ENCODE measurements at regions not wholly inside any gene's neighbourhood (a gene's known extent, or its start where the extent isn't known, plus 50 kb on each side); places are given as distances from the start of the nearest gene placed in this dataset.

DNA sequence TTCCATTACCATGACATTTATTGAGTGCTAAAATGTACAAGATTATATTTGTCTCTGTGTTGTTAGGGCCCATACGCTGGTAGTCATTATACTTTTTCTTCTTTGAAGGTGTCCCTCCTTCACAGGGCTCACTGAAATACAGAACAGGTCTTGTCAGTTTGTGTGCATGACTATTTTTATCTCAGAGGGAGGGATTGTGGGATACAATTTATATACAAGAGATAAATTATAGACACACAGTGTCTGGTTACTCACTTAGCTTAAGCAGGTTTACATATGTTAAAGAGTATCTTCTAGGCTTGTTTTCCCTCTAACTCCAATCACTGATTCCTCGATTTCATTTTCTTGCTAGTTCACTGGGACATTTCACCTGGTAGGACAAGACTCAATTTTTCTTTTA is 143.3 kb upstream of the GUCY1A1 start:
- Histone ChIP-seq H3K4me1 (peaks cover 0 to 8% of the 10 kb centered on the region in 2 donors), H3K27ac (no peak overlapping the region), H3K9me3 (peaks cover 4 to 6% of the 10 kb centered on the region in 2 donors), H3K4me3 (no peak overlapping the region), H3K36me3 (no peaks in the 10 kb centered on the region), H3K27me3 (no peaks in the 10 kb centered on the region)
- TF ChIP-seq POLR2AphosphoS5 (IDR thresholded peaks at IDR 0.05) (no peak), POLR2A (IDR thresholded peaks at IDR 0.05) (no peak)
- TF ChIP-seq, protein P1, sequence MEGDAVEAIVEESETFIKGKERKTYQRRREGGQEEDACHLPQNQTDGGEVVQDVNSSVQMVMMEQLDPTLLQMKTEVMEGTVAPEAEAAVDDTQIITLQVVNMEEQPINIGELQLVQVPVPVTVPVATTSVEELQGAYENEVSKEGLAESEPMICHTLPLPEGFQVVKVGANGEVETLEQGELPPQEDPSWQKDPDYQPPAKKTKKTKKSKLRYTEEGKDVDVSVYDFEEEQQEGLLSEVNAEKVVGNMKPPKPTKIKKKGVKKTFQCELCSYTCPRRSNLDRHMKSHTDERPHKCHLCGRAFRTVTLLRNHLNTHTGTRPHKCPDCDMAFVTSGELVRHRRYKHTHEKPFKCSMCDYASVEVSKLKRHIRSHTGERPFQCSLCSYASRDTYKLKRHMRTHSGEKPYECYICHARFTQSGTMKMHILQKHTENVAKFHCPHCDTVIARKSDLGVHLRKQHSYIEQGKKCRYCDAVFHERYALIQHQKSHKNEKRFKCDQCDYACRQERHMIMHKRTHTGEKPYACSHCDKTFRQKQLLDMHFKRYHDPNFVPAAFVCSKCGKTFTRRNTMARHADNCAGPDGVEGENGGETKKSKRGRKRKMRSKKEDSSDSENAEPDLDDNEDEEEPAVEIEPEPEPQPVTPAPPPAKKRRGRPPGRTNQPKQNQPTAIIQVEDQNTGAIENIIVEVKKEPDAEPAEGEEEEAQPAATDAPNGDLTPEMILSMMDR (IDR thresholded peaks at IDR 0.05): no peak
- DNase-seq (ENCODE audit: low spot score in 2 of 2): no peak
- intact Hi-C loops (cut with DNase I; ENCODE audit: low total_unique reads): no loop called here

DNA sequence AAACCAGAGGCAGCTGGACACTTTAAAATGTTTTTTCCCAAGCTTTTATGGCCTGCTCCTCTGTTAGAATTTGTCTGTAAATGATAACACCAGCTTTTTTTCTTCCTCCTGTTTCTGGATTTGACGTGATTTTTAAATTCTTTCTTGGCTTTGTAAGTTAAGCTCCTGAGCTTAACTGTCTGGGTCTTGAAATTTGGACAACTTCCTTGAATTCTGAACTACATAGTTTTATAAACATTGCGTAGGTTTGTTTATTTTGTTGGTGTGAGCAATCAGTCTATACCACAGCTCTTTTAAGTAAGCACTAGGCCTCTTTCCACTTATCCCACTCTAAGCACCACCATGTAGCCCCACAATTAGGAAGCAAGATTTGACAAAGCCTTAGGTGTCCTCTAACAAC is 144.4 kb upstream of the GUCY1A1 start:
- TF ChIP-seq, protein P1 (IDR thresholded peaks at IDR 0.05): no peak
- TF ChIP-seq POLR2A (IDR thresholded peaks at IDR 0.05): no peak
- no peak for TF ChIP-seq POLR2AphosphoS5 (IDR thresholded peaks at IDR 0.05)
- Histone ChIP-seq H3K9me3 (peaks cover 4 to 6% of the 10 kb centered on the region in 2 donors), H3K4me1 (peaks cover 0 to 8% of the 10 kb centered on the region in 2 donors), H3K27me3 (no peaks in the 10 kb centered on the region), H3K4me3 (no peak overlapping the region), H3K27ac (no peak overlapping the region), H3K36me3 (no peaks in the 10 kb centered on the region)
- no peak for DNase-seq (ENCODE audit: low spot score in 2 of 2)
- intact Hi-C loops (cut with DNase I; ENCODE audit: low total_unique reads): no loop called here

DNA sequence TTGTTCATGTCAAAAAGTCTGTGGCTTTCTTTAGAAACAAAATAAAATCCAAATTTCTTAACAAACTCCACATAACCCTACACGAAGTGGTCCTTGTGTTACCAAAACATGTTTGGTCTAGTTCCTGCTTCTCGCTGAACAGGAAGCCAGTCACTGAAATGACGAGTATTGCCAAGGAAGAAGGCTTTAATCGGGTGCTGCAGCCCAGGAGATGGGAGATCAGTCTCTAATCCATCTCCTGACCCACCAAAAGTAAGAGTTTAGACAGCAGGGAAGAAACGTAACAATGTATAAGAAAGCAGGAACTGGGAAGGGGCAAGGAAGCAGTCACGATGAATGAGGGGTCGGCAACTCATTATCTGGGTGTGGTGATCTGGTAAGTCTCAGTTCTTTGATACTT is 144.6 kb upstream of the MAP9 start:
- TF ChIP-seq, protein P1 (IDR thresholded peaks at IDR 0.05): no peak
- TF ChIP-seq POLR2AphosphoS5 (IDR thresholded peaks at IDR 0.05) (no peak), POLR2A (IDR thresholded peaks at IDR 0.05) (no peak)
- H3K36me3 ChIP-seq: no peaks in the 10 kb centered on the region
- H3K4me3 ChIP-seq: no peak overlapping the region
- H3K27ac ChIP-seq: no peak overlapping the region
- peaks cover 4 to 6% of the 10 kb centered on the region in 2 donors for H3K9me3 ChIP-seq
- H3K27me3 ChIP-seq: no peaks in the 10 kb centered on the region
- H3K4me1 ChIP-seq: peaks cover 0 to 6% of the 10 kb centered on the region in 2 donors
- intact Hi-C loops (cut with DNase I; ENCODE audit: low total_unique reads): no loop called here
- no peak for DNase-seq (ENCODE audit: low spot score in 2 of 2)

DNA sequence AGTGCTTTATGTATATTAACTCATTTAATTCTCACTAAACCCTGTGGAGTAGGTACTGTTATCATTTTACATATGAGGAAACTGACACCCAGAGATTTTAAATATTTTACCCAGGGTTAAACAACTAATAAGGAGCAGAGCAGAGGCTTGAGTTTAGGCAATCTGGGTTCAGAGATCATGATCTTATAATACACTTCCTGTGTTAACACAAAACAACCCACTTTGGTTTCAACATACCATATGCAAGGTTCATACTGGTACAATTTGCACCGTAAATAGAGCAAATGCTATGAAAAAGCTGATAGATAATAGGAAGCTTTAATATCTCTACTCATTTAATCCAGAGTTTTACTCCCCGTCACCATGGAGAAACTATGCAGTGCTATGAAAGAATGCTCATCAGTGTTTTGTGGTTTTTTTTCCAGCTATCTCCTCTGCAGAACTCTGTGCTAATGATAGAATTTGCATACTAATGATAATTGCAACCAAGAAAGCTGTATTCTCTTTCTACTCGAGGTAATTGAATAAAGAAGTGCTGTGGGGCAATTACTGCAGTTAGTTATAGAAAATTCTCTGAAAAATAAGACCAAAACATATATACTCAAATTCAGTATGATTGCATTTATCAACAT is 138.8 kb upstream of the MAP9 start:
- H3K27ac ChIP-seq: no peak overlapping the region
- no peak overlapping the region for H3K4me3 ChIP-seq

DNA sequence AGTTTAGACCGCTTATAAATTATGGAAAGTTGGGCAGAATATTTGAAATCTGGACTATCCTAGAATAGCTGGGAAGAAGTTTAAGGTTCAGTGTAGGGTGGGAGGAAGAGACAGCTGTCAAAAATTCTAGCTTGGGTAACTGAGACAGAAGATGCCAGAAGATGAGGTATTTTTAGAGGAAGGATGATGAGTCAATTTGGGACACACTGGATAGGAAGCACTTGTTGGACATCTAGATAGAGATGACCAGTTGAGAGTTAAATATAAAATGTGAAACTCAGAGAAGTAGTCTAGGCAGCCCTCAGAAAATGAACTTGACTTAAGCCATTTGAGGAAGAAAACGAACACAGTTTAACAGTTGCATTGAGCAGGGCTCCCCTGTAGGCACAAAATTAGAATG is 137.9 kb upstream of the MAP9 start:
- no peaks in the 10 kb centered on the region for H3K9me3 ChIP-seq
- H3K36me3 ChIP-seq: no peaks in the 10 kb centered on the region
- TF ChIP-seq POLR2A (IDR thresholded peaks at IDR 0.05): no peak
- TF ChIP-seq, protein P1 (IDR thresholded peaks at IDR 0.05): no peak
- no peak for TF ChIP-seq POLR2AphosphoS5 (IDR thresholded peaks at IDR 0.05)
- no peaks in the 10 kb centered on the region for H3K27me3 ChIP-seq
- H3K4me1 ChIP-seq: no peaks in the 10 kb centered on the region
- H3K4me3 ChIP-seq: no peak overlapping the region
- intact Hi-C loops (cut with DNase I; ENCODE audit: low total_unique reads): no loop called here
- no peak overlapping the region for H3K27ac ChIP-seq
- no peak for DNase-seq (ENCODE audit: low spot score in 2 of 2)

More for the DNA sequence above, 138.8 kb upstream of the MAP9 start:
- Histone ChIP-seq H3K27me3 (no peaks in the 10 kb centered on the region), H3K9me3 (no peaks in the 10 kb centered on the region), H3K36me3 (no peaks in the 10 kb centered on the region), H3K4me1 (no peaks in the 10 kb centered on the region)
- TF ChIP-seq POLR2AphosphoS5 (IDR thresholded peaks at IDR 0.05): no peak
- TF ChIP-seq POLR2A (IDR thresholded peaks at IDR 0.05): no peak
- TF ChIP-seq, protein P1 (IDR thresholded peaks at IDR 0.05): no peak
- intact Hi-C loops (cut with DNase I; ENCODE audit: low total_unique reads): no loop called here
- DNase-seq (ENCODE audit: low spot score in 2 of 2): no peak
